HG02884 (cell line): ENCODE measurements at regions not wholly inside any gene's neighbourhood (a gene's known extent, or its start where the extent isn't known, plus 50 kb on each side); places are given as distances from the start of the nearest gene placed in this dataset.

ENCODE experiments used
- ATAC-seq: cut with Tn5 transposase; IDR thresholded peaks from one replicate; pipeline ENCODE4 v1.9.1; 2021; ENCODE audit warnings: mild to moderate bottlenecking, moderate library complexity; ENCODE audit not compliant: unreplicated experiment

- no peak for ATAC-seq
These were observed 256.4 kb downstream of the DLEU7 start for GRCh38 chr13:50587115-50587514.

GRCh38 chr13:50587645-50588373, 255.7 kb downstream of the DLEU7 start:
- ATAC-seq, result no peak

GRCh38 chr13:50588491-50589130, 254.9 kb downstream of the DLEU7 start:
- ATAC-seq, result no peak

GRCh38 chr13:50589139-50589538, 254.4 kb downstream of the DLEU7 start:
- ATAC-seq, result no peak

- no peak for ATAC-seq
These were observed 253.8 kb downstream of the DLEU7 start for GRCh38 chr13:50589651-50590054.

GRCh38 chr13:50592412-50593155, 250.9 kb downstream of the DLEU7 start:
- ATAC-seq, result no peak

GRCh38 chr13:50593207-50593606, 250.3 kb downstream of the DLEU7 start:
- no peak for ATAC-seq

GRCh38 chr13:50594276-50595051, 249.0 kb downstream of the DLEU7 start:
- peak; percentile 84 for ATAC-seq

- no peak for ATAC-seq
These were observed 248.3 kb downstream of the DLEU7 start for GRCh38 chr13:50595196-50595595.

GRCh38 chr13:50596156-50596555, 247.3 kb downstream of the DLEU7 start:
- ATAC-seq, result no peak

GRCh38 chr13:50596776-50597203, 246.7 kb downstream of the DLEU7 start:
- ATAC-seq, result no peak

- no peak for ATAC-seq
These were observed 245.2 kb downstream of the DLEU7 start for GRCh38 chr13:50598338-50598737.

GRCh38 chr13:50599046-50599445, 244.4 kb downstream of the DLEU7 start:
- no peak for ATAC-seq

- no peak for ATAC-seq
These were observed 243.6 kb downstream of the DLEU7 start for GRCh38 chr13:50599927-50600326.

- no peak for ATAC-seq
These were observed 235.1 kb downstream of the DLEU7 start for GRCh38 chr13:50608370-50608769.

GRCh38 chr13:50609011-50609410, 234.5 kb downstream of the DLEU7 start:
- ATAC-seq, result no peak

- no peak for ATAC-seq
These were observed 233.3 kb downstream of the DLEU7 start for GRCh38 chr13:50610238-50610637.

GRCh38 chr13:50611117-50611781, 232.2 kb downstream of the DLEU7 start:
- no peak for ATAC-seq

GRCh38 chr13:50612717-50613116, 230.8 kb downstream of the DLEU7 start:
- ATAC-seq, result no peak

GRCh38 chr13:50613356-50613831, 230.1 kb downstream of the DLEU7 start:
- no peak for ATAC-seq
